Activated naive CD8-positive, alpha-beta T cell (primary cell): ENCODE measurements at regions not wholly inside any gene's neighbourhood (a gene's known extent, or its start where the extent isn't known, plus 50 kb on each side); places are given as distances from the start of the nearest gene placed in this dataset.
"Not testable (repeated sequence)": the region's sequence is repeated elsewhere in the genome, so short reads cannot be mapped to it uniquely, and the experiment has no call there.

ENCODE experiments used
- H3K27ac Mint-ChIP-seq: one replicate; pipeline ENCODE4 v1.8.0; 2021; ENCODE audit warnings: mixed read lengths
- H3K27me3 Mint-ChIP-seq: one replicate; pipeline ENCODE4 v1.8.0; 2021; ENCODE audit warnings: mixed read lengths
- H3K36me3 Mint-ChIP-seq: one replicate; pipeline ENCODE4 v1.8.0; 2021; ENCODE audit warnings: mixed read lengths
- H3K4me1 Mint-ChIP-seq: one replicate; pipeline ENCODE4 v1.8.0; 2021; ENCODE audit warnings: low read depth, mixed read lengths
- H3K4me3 Mint-ChIP-seq: one replicate; pipeline ENCODE4 v1.8.0; 2021; ENCODE audit warnings: mild to moderate bottlenecking, mixed read lengths
- H3K9me3 Mint-ChIP-seq: one replicate; pipeline ENCODE4 v1.8.0; 2021; ENCODE audit warnings: low read depth, mixed read lengths

- H3K4me3 Mint-ChIP-seq, H3K4me1 Mint-ChIP-seq, H3K27me3 Mint-ChIP-seq, H3K27ac Mint-ChIP-seq, H3K36me3 Mint-ChIP-seq, H3K9me3 Mint-ChIP-seq: not testable (repeated sequence)
Observed at GRCh38 chr3:195669310-195669709, 51.5 kb upstream of the MUC20 start.

- not testable (repeated sequence) for H3K4me3 Mint-ChIP-seq, H3K27me3 Mint-ChIP-seq, H3K4me1 Mint-ChIP-seq, H3K36me3 Mint-ChIP-seq, H3K27ac Mint-ChIP-seq, H3K9me3 Mint-ChIP-seq
Observed at GRCh38 chr3:195668131-195668766, 52.5 kb upstream of the MUC20 start.

GRCh38 chr3:195665311-195665710 lies 55.5 kb upstream of the MUC20 start:
- H3K9me3 Mint-ChIP-seq, H3K36me3 Mint-ChIP-seq, H3K4me1 Mint-ChIP-seq, H3K27ac Mint-ChIP-seq, H3K27me3 Mint-ChIP-seq, H3K4me3 Mint-ChIP-seq: not testable (repeated sequence)

- H3K9me3 Mint-ChIP-seq, H3K4me3 Mint-ChIP-seq, H3K4me1 Mint-ChIP-seq, H3K27ac Mint-ChIP-seq, H3K27me3 Mint-ChIP-seq, H3K36me3 Mint-ChIP-seq: not testable (repeated sequence)
Observed at GRCh38 chr3:195664131-195664530, 56.6 kb upstream of the MUC20 start.

- H3K4me3 Mint-ChIP-seq: peak overlapping the region; percentile 69
- H3K27me3 Mint-ChIP-seq, H3K4me1 Mint-ChIP-seq, H3K9me3 Mint-ChIP-seq, H3K27ac Mint-ChIP-seq, H3K36me3 Mint-ChIP-seq: not testable (repeated sequence)
Observed at GRCh38 chr3:195659136-195659533, 61.6 kb upstream of the MUC20 start.

GRCh38 chr3:195658381-195659135 lies 62.2 kb upstream of the MUC20 start:
- H3K9me3 Mint-ChIP-seq, H3K27ac Mint-ChIP-seq, H3K4me1 Mint-ChIP-seq, H3K36me3 Mint-ChIP-seq, H3K27me3 Mint-ChIP-seq: not testable (repeated sequence)
- peak overlapping the region; percentile 69 for H3K4me3 Mint-ChIP-seq

GRCh38 chr3:195657475-195658372 lies 63.1 kb upstream of the MUC20 start:
- H3K4me3 Mint-ChIP-seq: peak overlapping the region; percentile 89
- H3K27ac Mint-ChIP-seq: peak overlapping the region; percentile 89
- H3K27me3 Mint-ChIP-seq, H3K36me3 Mint-ChIP-seq, H3K4me1 Mint-ChIP-seq, H3K9me3 Mint-ChIP-seq: not testable (repeated sequence)

GRCh38 chr3:195656091-195656490 lies 64.7 kb upstream of the MUC20 start:
- H3K36me3 Mint-ChIP-seq, H3K9me3 Mint-ChIP-seq, H3K27ac Mint-ChIP-seq, H3K4me1 Mint-ChIP-seq, H3K27me3 Mint-ChIP-seq: not testable (repeated sequence)
- peak overlapping the region; percentile 1 for H3K4me3 Mint-ChIP-seq

GRCh38 chr3:195654746-195655145 lies 66.0 kb upstream of the MUC20 start:
- H3K27me3 Mint-ChIP-seq, H3K4me1 Mint-ChIP-seq, H3K36me3 Mint-ChIP-seq: not testable (repeated sequence)

GRCh38 chr3:195654138-195654537 lies 66.6 kb upstream of the MUC20 start:
- not testable (repeated sequence) for H3K4me1 Mint-ChIP-seq, H3K36me3 Mint-ChIP-seq, H3K9me3 Mint-ChIP-seq, H3K27ac Mint-ChIP-seq, H3K27me3 Mint-ChIP-seq, H3K4me3 Mint-ChIP-seq

More at GRCh38 chr3:195654746-195655145, 66.0 kb upstream of the MUC20 start:
- not testable (repeated sequence) for H3K27ac Mint-ChIP-seq, H3K4me3 Mint-ChIP-seq, H3K9me3 Mint-ChIP-seq

GRCh38 chr3:195653641-195654040 lies 67.1 kb upstream of the MUC20 start:
- not testable (repeated sequence) for H3K4me1 Mint-ChIP-seq, H3K9me3 Mint-ChIP-seq, H3K27me3 Mint-ChIP-seq, H3K27ac Mint-ChIP-seq, H3K4me3 Mint-ChIP-seq, H3K36me3 Mint-ChIP-seq

- not testable (repeated sequence) for H3K27ac Mint-ChIP-seq, H3K9me3 Mint-ChIP-seq, H3K27me3 Mint-ChIP-seq, H3K36me3 Mint-ChIP-seq, H3K4me1 Mint-ChIP-seq, H3K4me3 Mint-ChIP-seq
Observed at GRCh38 chr3:195647912-195648702, 64.4 kb upstream of the APOD start.

GRCh38 chr3:195645872-195646271 lies 62.1 kb upstream of the APOD start:
- H3K36me3 Mint-ChIP-seq: not testable (repeated sequence)

GRCh38 chr3:195643245-195643644 lies 59.5 kb upstream of the APOD start:
- not testable (repeated sequence) for H3K4me1 Mint-ChIP-seq, H3K9me3 Mint-ChIP-seq, H3K36me3 Mint-ChIP-seq, H3K27me3 Mint-ChIP-seq, H3K4me3 Mint-ChIP-seq, H3K27ac Mint-ChIP-seq

More at GRCh38 chr3:195645872-195646271, 62.1 kb upstream of the APOD start:
- H3K4me1 Mint-ChIP-seq, H3K9me3 Mint-ChIP-seq, H3K27me3 Mint-ChIP-seq, H3K4me3 Mint-ChIP-seq, H3K27ac Mint-ChIP-seq: not testable (repeated sequence)

GRCh38 chr3:195642311-195642710 lies 58.6 kb upstream of the APOD start:
- not testable (repeated sequence) for H3K4me1 Mint-ChIP-seq, H3K27ac Mint-ChIP-seq, H3K4me3 Mint-ChIP-seq, H3K9me3 Mint-ChIP-seq, H3K27me3 Mint-ChIP-seq, H3K36me3 Mint-ChIP-seq
